ENCODE measurements at regions not wholly inside any gene's neighbourhood (a gene's known extent, or its start where the extent isn't known, plus 50 kb on each side); places are given as distances from the start of the nearest gene placed in this dataset.

DNA sequence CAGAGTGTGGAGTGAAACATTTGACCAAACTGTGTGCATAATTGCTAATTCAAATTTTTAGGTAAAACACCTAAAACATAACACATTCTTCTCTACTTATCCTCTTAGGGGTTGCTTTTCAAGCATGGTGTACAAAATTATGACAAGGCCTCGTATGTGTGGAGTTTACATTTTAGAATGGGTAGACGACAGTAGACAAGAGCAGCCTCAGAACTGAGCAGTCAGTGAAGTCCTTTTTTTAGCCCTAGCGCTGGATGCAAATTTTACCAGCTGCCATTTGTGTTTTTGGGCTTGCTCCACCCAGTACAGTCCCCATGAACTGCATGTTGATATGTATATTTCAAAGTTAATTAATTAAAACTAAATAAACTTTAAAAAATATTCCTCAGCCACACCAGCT lies 64.7 kb upstream of the TOP3B start:
- no peak for TF ChIP-seq POLR2A (IDR thresholded peaks at IDR 0.05; ENCODE audit: low read length)
- TF ChIP-seq GATA1 (IDR thresholded peaks at IDR 0.05; ENCODE audit: low read depth, low read length), result no peak
